Stomach (tissue), 4 donors: ENCODE measurements at regions not wholly inside any gene's neighbourhood (a gene's known extent, or its start where the extent isn't known, plus 50 kb on each side); places are given as distances from the start of the nearest gene placed in this dataset.

ENCODE experiments used
- CTCF ChIP-seq, 7 experiments: fragments of 450-650 bp in 4 of 7; fragments of 200-600 bp in 3 of 7; sonication (generic) in 3 of 7; IDR thresholded peaks; one replicate each; pipeline ENCODE4 v1.5.1; 2016 to 2019; ENCODE audit warnings: antibody characterized with exemption in 7 of 7, control low read depth in 2 of 7, mild to moderate bottlenecking in 1 of 7
- POLR2A ChIP-seq, 4 donors: fragments of 450-650 bp; IDR thresholded peaks; one replicate each; pipeline ENCODE4 v1.6.1; 2016; ENCODE audit warnings: antibody characterized with exemption in 4 of 4, control low read depth in 2 of 4, mild to moderate bottlenecking in 1 of 4, moderate library complexity in 1 of 4

- no peak for TF ChIP-seq CTCF (IDR thresholded peaks at IDR 0.05)
- TF ChIP-seq POLR2A (IDR thresholded peaks at IDR 0.05), result no peak
These were observed 125.0 kb upstream of the BACH2 start for GRCh38 chr6:90421666-90422065.
